Colonic mucosa (tissue), 4 donors: ENCODE measurements at regions not wholly inside any gene's neighbourhood (a gene's known extent, or its start where the extent isn't known, plus 50 kb on each side); places are given as distances from the start of the nearest gene placed in this dataset.
"Not testable (repeated sequence)": the region's sequence is repeated elsewhere in the genome, so short reads cannot be mapped to it uniquely, and the experiment has no call there.

Experiments
- DNase-seq: peaks from one replicate; pipeline ENCODE4 v3.0.0-alpha.2; 2020
- H3K27ac ChIP-seq: fragments of 200-600 bp; one replicate; pipeline ENCODE4 v1.8.0; 2021
- H3K27me3 ChIP-seq: fragments of 200-600 bp; one replicate; pipeline ENCODE4 v1.8.0; 2021
- H3K36me3 ChIP-seq: fragments of 200-600 bp; one replicate; pipeline ENCODE4 v1.8.0; 2021
- H3K4me1 ChIP-seq: fragments of 200-600 bp; one replicate; pipeline ENCODE4 v1.8.0; 2021; ENCODE audit warnings: mild to moderate bottlenecking
- H3K4me3 ChIP-seq: fragments of 200-600 bp; one replicate; pipeline ENCODE4 v1.8.0; 2021
- H3K9ac ChIP-seq, 2 donors: one replicate each; pipeline ENCODE4 v1.7.0; 2013; ENCODE audit warnings: control low read depth in 2 of 2, low read depth in 2 of 2, low read length in 2 of 2
- H3K9me3 ChIP-seq: fragments of 200-600 bp; one replicate; pipeline ENCODE4 v1.8.0; 2021
- intact Hi-C: fragments of 100-400 bp; cut with DNase I; formaldehyde crosslinking; loops from one replicate; pipeline ENCODE4 v1.14.1; 2022
- TF ChIP-seq, protein P1 (sequence below): fragments of 200-600 bp; IDR thresholded peaks from one replicate; pipeline ENCODE4 v1.8.0; 2022; ENCODE audit warnings: antibody characterized with exemption, mild to moderate bottlenecking
- donor health status: healthy.
- donor health status: DM: no; HTN: no; CAD: no.
- donor health status: DM: no; HTN: no; CAD: no.

DNA sequence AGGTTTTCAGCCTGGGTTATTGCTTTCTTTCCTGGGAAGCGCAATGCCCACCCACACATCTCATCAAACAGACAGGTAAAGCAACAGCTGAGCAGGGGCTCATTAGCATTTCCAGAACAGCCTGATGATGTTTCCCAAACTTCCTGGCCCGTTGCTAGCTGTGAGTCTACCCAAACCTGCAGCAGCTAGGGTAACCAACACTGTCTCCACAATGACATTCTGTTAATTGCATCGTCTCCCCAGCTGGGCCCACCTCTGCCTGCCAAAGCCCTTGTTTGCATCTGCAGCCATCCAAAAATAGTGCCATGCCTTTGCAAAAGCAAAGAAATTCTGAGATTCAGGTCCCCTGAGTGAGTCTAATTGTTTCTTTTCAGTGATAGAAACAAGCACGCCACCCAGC is 273.0 kb downstream of the MED10 start:
- no peak overlapping the region for H3K9ac ChIP-seq
- no peaks in the 10 kb centered on the region for H3K4me1 ChIP-seq
- intact Hi-C loops: no loop called here
- DNase-seq: no peak
- no peak overlapping the region for H3K27ac ChIP-seq
- H3K9me3 ChIP-seq: no peaks in the 10 kb centered on the region
- no peaks in the 10 kb centered on the region for H3K27me3 ChIP-seq
- no peaks in the 10 kb centered on the region for H3K36me3 ChIP-seq
- TF ChIP-seq, protein P1, sequence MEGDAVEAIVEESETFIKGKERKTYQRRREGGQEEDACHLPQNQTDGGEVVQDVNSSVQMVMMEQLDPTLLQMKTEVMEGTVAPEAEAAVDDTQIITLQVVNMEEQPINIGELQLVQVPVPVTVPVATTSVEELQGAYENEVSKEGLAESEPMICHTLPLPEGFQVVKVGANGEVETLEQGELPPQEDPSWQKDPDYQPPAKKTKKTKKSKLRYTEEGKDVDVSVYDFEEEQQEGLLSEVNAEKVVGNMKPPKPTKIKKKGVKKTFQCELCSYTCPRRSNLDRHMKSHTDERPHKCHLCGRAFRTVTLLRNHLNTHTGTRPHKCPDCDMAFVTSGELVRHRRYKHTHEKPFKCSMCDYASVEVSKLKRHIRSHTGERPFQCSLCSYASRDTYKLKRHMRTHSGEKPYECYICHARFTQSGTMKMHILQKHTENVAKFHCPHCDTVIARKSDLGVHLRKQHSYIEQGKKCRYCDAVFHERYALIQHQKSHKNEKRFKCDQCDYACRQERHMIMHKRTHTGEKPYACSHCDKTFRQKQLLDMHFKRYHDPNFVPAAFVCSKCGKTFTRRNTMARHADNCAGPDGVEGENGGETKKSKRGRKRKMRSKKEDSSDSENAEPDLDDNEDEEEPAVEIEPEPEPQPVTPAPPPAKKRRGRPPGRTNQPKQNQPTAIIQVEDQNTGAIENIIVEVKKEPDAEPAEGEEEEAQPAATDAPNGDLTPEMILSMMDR: no peak
- H3K4me3 ChIP-seq: no peak overlapping the region

DNA sequence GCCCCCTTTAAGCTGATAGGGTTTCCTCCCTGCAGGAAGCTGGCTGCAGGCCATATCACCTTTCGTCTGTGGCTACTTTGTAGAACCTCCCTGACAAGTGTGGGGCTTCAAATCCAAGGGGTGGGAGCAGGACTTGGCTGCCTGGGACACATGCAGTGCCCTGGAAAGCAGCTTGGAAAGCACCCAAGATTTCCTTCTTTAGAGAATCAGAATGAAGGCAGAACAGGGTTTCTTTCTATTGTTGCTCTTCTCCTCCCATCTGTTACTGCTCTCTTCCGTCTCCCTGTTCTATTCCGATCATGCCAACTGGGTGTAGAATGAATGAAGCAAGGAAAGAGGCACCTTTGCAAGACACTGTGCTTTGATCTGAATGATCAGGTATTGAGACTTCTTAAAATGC is 282.2 kb downstream of the MED10 start:
- H3K4me3 ChIP-seq: no peak overlapping the region
- DNase-seq: no peak
- no peak overlapping the region for H3K27ac ChIP-seq
- H3K36me3 ChIP-seq: no peaks in the 10 kb centered on the region
- intact Hi-C loops: no loop called here
- no peaks in the 10 kb centered on the region for H3K4me1 ChIP-seq
- TF ChIP-seq, protein P1: no peak
- no peaks in the 10 kb centered on the region for H3K27me3 ChIP-seq
- H3K9ac ChIP-seq: no peak overlapping the region
- no peaks in the 10 kb centered on the region for H3K9me3 ChIP-seq

DNA sequence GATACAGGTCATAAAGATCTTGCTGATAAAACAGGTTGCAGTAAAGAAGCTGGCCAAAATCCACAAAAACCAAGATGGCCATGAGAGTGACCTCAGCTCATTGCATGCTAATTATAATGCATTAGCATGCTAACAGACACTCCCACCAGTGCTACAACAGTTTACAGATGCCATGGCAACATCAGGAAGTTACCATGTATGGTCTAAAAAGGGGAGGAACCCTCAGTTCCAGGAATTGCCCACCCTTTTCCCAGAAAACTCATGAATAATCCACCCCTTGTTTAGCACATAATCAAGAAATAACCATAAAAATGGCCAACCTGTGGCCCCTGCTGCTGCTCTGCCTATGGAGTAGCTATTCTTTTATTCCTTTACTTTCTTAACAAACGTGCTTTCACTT is 284.2 kb downstream of the MED10 start:
- DNase-seq, H3K36me3 ChIP-seq, H3K27me3 ChIP-seq, H3K27ac ChIP-seq, H3K4me3 ChIP-seq, intact Hi-C loops, H3K4me1 ChIP-seq, H3K9ac ChIP-seq, H3K9me3 ChIP-seq: not testable (repeated sequence)

DNA sequence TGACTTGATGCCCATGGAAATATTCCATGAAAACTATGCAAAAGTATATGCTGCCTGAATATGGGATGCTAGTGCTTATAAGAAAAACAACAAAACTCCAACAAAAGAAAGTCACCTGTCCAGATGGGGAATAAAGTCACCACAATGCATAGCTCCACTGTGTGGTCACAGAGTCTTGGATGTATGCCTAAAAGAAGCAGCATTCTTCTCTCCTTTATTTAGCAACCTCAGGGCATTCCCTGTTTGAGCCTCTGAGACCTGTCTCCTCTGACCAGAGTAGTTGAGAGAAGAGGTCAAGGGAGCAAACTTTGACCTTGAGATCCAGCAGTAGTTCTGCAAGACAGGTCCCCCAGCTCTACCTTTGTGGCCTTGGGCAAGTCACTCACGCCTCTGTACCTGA is 287.5 kb downstream of the MED10 start:
- Histone ChIP-seq H3K9ac (no peak overlapping the region), H3K36me3 (no peaks in the 10 kb centered on the region), H3K9me3 (no peaks in the 10 kb centered on the region), H3K27me3 (no peaks in the 10 kb centered on the region), H3K4me3 (no peak overlapping the region), H3K27ac (no peak overlapping the region), H3K4me1 (no peaks in the 10 kb centered on the region)
- DNase-seq: no peak
- TF ChIP-seq, protein P1: no peak
- intact Hi-C loops: no loop called here

DNA sequence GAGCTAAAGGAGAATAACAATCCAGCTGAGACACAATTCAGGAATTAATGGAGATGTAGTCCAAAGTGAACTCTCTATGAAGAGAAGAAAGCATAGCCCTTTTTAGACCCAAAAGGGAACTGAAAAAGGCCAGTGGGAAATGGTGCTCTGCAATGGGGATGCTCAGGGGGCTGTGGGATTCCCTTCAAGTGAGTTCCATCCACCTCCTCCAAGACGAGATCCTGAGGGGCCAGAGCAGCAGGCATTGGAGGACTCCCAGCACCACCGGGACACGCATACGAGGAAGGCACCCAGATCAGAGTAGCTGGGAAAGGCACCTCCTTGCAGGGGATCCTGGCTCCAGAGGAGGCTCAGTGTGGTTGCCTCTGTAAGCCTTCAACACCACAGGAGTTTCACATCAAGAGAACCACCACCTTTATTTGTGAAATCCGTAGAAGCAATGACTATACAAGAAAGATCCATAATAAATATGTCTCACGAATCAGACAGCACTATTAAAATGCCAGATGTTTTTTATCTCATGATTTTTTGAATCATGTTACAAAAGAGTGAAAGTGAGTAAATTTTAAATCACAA is 288.2 kb downstream of the MED10 start:
- no peaks in the 10 kb centered on the region for H3K4me1 ChIP-seq
- H3K9ac ChIP-seq: no peak overlapping the region
- H3K4me3 ChIP-seq: no peak overlapping the region
- no peak overlapping the region for H3K27ac ChIP-seq
- intact Hi-C loops: no loop called here
- no peaks in the 10 kb centered on the region for H3K27me3 ChIP-seq
- no peaks in the 10 kb centered on the region for H3K9me3 ChIP-seq
- no peaks in the 10 kb centered on the region for H3K36me3 ChIP-seq
- DNase-seq: no peak
- TF ChIP-seq, protein P1: no peak

DNA sequence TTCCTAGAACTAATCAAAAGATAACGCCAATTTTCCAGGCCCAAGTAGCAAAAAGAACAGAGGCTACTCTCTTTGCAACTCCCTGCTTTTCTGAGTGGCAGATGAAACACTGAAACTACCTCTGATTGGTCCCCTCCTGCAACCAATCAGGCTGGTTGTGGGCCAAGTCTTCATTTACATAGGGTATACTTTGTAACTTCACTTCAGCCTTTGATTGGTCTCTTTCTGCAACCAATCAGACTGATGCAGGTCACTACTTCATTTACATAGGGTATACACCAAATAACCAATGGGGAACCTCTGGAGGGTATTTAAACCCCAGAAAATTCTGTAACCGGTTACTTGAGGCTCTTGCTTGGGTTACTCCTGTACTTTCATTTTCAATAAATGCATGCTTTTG is 289.6 kb downstream of the MED10 start:
- H3K27me3 ChIP-seq: no peaks in the 10 kb centered on the region
- no peaks in the 10 kb centered on the region for H3K9me3 ChIP-seq
- H3K4me1 ChIP-seq: no peaks in the 10 kb centered on the region
- H3K27ac ChIP-seq: no peak overlapping the region
- no peak for DNase-seq
- TF ChIP-seq, protein P1: no peak
- no peak overlapping the region for H3K9ac ChIP-seq
- intact Hi-C loops: no loop called here
- no peak overlapping the region for H3K4me3 ChIP-seq
- H3K36me3 ChIP-seq: no peaks in the 10 kb centered on the region
